Urothelium cell line (cell line): ENCODE measurements at regions not wholly inside any gene's neighbourhood (a gene's known extent, or its start where the extent isn't known, plus 50 kb on each side); places are given as distances from the start of the nearest gene placed in this dataset.
"Not testable (repeated sequence)": the region's sequence is repeated elsewhere in the genome, so short reads cannot be mapped to it uniquely, and the experiment has no call there.

Experiments used
- DNase-seq: peaks from one replicate; pipeline ENCODE4 v3.0.0; 2011; ENCODE audit warnings: low spot score, mixed read lengths
- FAIRE-seq: peaks from 2 replicates; lab custom pipeline; 2011; peaks lifted over from hg19 to GRCh38; lab: Jason Lieb, UNC

GRCh38 chr19:31054430-31054829, 294.8 kb downstream of the TSHZ3 start:
- FAIRE-seq = no peak
- peak; percentile 58 for DNase-seq

DNA sequence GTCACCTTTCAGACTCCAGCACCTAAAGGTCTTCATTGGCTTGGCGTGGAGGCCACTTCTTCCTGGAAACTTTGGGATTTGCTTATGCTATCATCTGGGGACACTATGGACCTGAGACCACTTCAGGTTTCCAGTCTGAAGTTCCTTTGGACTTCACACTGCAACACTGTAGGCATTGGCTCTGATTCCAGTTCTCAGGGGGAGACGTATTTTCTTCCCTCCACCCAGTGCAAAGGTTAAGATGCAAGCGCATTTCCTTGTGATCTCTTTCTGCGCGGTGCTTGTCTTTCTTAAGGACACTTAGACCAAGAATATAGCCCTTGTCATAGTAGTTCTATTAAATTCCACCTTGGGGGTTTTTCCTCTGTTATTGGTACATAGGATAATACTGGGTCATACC, 299.8 kb downstream of the TSHZ3 start:
- FAIRE-seq (no peak), DNase-seq (no peak)

- DNase-seq = no peak
- FAIRE-seq = no peak
These were observed 303.2 kb downstream of the TSHZ3 start for GRCh38 chr19:31046024-31046423.

DNA sequence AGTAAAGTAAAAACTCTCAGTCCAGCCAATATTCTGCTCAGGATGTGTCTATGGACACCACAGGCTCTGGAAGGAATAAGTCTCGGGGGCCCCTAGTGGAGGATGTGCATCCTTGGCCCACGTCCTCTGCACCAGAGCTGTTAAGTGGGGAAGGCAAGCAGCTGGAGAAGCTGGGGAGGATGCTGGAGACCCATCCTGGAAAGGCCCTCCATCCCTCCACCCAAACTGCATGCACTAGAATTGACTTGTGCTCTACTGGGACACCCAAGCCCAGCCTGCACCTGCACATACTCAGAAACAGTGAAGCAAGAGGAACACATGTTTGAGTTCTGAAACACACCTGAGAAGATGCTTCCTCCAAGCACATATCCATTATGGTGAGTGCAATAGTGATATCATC, 307.8 kb downstream of the TSHZ3 start:
- FAIRE-seq = no peak
- no peak for DNase-seq

GRCh38 chr19:31039151-31039550, 310.1 kb downstream of the TSHZ3 start:
- FAIRE-seq (no peak), DNase-seq (no peak)

- FAIRE-seq = no peak
These were observed 311.8 kb downstream of the TSHZ3 start for GRCh38 chr19:31037286-31037980.

GRCh38 chr19:31031455-31031854, 317.8 kb downstream of the TSHZ3 start:
- DNase-seq = not testable (repeated sequence)

More at GRCh38 chr19:31037286-31037980, 311.8 kb downstream of the TSHZ3 start:
- no peak for DNase-seq

DNA sequence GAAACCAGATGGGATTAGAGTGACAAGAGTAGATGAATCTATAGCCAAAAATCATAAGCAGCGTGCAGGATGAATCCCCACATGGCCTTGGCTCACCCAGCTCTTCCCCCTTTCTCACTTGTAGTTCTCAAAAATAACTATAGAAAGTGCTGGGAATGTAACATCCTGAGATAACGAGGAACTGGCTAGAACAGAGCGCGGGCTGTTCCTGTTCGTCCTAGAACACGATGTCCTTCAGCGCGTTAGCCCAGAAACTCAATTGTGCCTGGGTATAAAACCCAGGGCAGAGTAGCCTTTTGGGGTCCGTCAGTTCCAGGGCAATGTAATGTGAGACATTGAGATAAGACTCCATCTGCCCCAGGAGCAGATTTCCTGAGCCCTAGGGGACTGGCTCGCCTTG, 326.2 kb downstream of the TSHZ3 start:
- FAIRE-seq = no peak
- no peak for DNase-seq

More at GRCh38 chr19:31031455-31031854, 317.8 kb downstream of the TSHZ3 start:
- not testable (repeated sequence) for FAIRE-seq

- no peak for DNase-seq
- FAIRE-seq = no peak
These were observed 330.3 kb downstream of the TSHZ3 start for GRCh38 chr19:31018936-31019335.

DNA sequence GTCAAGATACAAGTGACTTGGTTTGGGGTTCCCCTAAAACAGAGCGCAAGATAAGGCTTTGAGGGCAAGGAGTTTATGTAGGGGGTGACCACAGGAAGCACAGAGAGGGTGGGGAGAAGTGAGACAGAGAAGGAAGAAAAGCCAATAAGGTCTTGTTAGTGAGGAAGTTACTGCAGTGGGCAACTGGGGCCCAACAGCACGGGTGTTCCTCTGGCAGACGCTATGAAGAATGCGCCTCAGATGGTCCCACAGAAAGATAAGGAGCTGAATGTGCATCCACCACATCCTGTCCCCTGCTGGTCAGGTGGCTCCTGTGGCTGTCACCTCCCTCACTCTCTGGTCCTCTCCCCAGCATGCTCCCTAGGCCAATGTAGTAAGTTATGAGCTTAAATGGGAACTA, 333.5 kb downstream of the TSHZ3 start:
- DNase-seq (no peak), FAIRE-seq (no peak)

GRCh38 chr19:31014668-31015067, 334.6 kb downstream of the TSHZ3 start:
- DNase-seq (no peak), FAIRE-seq (no peak)

DNA sequence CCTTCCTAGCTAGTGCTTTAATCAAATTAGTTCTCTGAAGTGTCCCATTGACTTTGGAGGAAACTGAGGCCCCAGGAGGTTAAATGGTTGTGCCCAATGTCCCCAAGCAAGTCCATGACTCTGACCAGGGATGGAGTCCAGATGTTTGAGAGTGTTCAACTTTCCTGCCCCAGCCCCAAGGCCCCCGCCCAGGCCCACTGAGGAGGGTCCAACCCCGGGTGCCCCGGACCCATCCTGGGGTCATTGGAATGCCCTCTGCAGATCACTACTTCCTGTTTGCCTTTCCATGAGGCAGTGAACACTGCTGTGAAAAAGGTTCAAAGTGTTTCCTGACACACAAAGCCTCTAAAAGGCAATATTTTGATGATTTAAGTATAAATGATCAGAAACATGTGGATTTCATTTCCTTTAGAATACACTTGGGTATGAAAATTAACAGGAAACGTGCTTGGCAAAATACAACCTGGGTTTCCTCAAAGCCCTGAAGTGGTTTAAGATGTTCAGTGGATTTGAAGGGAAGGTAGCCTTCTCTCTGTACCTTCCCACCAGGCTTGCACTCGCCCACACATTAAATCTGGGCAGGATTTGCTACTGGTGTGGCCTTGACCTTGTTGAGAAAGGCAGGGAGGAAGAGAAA, 335.7 kb downstream of the TSHZ3 start:
- no peak for FAIRE-seq

GRCh38 chr19:31002518-31003244, 346.6 kb downstream of the TSHZ3 start:
- DNase-seq (no peak), FAIRE-seq (no peak)

More for the DNA sequence above, 335.7 kb downstream of the TSHZ3 start:
- DNase-seq = no peak

DNA sequence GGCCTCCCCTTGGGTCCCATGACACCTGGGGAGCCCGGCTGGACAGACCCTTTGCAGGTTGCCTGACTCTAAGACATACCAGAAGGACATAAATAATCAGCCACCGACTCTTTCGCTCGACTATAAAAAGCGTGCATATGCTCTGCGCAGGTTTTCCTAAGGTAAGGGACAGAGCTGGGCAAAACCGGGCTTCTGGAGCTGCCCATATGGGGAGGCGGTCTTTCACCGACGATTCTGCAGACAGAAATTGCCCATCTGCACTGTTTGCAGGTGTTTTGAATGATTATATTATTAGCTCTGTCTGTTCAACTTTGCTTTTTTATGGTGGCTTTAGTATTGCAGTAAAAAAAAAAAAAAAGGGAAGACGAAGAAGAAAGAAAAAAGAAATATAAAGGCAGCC, 347.2 kb downstream of the TSHZ3 start:
- DNase-seq (no peak), FAIRE-seq (no peak)

- DNase-seq (no peak), FAIRE-seq (no peak)
These were observed 348.3 kb downstream of the TSHZ3 start for GRCh38 chr19:31000913-31001312.

- no peak for DNase-seq
- no peak for FAIRE-seq
These were observed 349.5 kb downstream of the TSHZ3 start for GRCh38 chr19:30999726-31000125.

DNA sequence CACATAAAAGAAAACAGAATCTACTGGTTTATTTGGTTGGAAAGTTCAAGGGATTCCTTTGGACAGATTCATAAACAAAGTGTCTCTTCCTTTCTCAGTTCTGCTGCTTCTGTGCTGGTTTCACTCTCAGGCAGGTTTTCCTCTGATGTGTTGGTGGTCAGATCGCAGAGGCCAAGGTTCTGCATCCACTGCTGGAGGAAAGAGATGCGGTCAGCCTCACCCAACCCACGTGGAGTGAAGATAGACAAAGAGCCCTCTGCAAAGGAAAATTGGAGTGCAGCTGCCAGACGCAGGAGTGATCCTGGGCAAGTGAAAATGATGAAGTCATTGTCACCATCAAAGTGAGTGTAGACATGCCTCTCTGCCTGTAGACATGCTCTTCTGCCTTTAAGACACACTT, 352.0 kb downstream of the TSHZ3 start:
- FAIRE-seq (no peak), DNase-seq (no peak)

DNA sequence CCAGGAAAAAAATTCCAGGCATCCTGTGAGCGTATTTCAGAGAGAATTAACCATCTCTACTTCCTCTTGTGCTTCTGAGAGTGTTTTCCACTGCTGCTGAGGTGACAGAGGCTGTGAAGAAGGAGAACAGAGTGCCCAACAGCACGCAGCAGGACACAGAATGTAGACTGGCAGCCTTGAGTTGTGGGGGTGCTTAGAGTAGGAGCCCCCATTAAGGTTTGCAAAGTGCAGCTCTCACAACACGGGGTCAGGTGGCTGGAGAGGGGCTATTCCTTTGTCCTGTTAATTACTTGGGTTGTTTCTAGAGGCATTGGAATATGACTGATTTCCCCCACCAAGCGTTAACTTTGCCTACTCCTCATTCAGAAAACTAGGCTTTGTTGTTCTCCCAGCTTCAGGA, 370.6 kb downstream of the TSHZ3 start:
- DNase-seq (no peak), FAIRE-seq (no peak)

DNA sequence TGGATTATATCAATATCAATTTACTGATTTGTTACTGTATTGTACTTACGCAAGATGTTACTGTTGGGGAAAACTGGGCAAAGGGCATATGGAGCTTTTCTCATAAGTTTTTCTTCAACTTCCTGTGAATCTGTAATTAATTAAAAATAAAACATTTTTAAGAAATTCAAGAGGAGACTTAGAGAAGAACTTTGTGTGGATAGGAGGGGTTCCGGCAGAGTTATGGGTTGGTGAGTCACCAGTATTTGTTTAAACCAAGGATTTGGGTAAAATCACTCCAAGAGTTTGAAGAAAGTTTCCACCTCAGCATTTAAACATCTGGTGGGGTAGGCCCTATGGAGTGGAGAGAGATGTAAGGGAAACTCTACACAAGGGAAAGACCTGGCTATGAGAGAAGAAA, 379.6 kb downstream of the TSHZ3 start:
- FAIRE-seq (no peak), DNase-seq (no peak)

- FAIRE-seq = no peak
- DNase-seq = no peak
These were observed 380.3 kb downstream of the TSHZ3 start for GRCh38 chr19:30968841-30969399.

- no peak for FAIRE-seq
These were observed 381.0 kb downstream of the TSHZ3 start for GRCh38 chr19:30968210-30968609.

DNA sequence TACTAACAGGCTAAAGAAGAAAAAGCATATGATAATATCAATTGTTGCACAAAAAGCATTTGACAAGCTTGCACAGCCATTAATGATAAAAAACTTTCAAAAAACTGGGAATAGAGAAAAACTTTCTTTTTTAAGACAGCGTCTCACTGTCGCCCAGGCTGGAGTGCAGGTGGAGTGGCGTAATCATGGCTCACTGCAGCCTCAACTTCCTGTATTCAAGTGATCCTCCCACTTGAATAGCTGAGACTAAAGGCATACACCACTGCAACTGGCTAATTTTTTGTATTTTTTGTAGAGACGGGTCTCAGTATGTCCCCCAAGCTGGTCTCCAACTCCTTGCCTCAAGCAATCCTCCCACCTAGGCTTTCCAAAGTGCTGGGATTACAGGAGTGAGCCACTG, 382.8 kb downstream of the TSHZ3 start:
- FAIRE-seq (no peak), DNase-seq (no peak)

More at GRCh38 chr19:30968210-30968609, 381.0 kb downstream of the TSHZ3 start:
- DNase-seq = no peak
